Dermis blood vessel endothelial cell (primary cell): ENCODE measurements at regions not wholly inside any gene's neighbourhood (a gene's known extent, or its start where the extent isn't known, plus 50 kb on each side); places are given as distances from the start of the nearest gene placed in this dataset.

ENCODE experiments used
- DNase-seq: peaks from one replicate; pipeline ENCODE4 v3.0.0; 2010

GRCh38 chr4:28886934-28887333 is 1833.2 kb upstream of the PCDH7 start:
- no peak for DNase-seq

- no peak for DNase-seq
Observed at GRCh38 chr4:28890949-28891775, 1829.0 kb upstream of the PCDH7 start.

- DNase-seq = no peak
Observed at GRCh38 chr4:28913466-28913865, 1806.7 kb upstream of the PCDH7 start.

GRCh38 chr4:28916585-28916984 is 1803.6 kb upstream of the PCDH7 start:
- DNase-seq = no peak

- no peak for DNase-seq
Observed at GRCh38 chr4:28918871-28919270, 1801.3 kb upstream of the PCDH7 start.

GRCh38 chr4:28921886-28922285 is 1798.3 kb upstream of the PCDH7 start:
- no peak for DNase-seq

- no peak for DNase-seq
Observed at GRCh38 chr4:28926156-28926555, 1794.0 kb upstream of the PCDH7 start.

GRCh38 chr4:28942631-28943030 is 1777.5 kb upstream of the PCDH7 start:
- DNase-seq = no peak

- DNase-seq = no peak
Observed at GRCh38 chr4:28947374-28947773, 1772.8 kb upstream of the PCDH7 start.

GRCh38 chr4:28948501-28948900 is 1771.7 kb upstream of the PCDH7 start:
- DNase-seq = no peak

GRCh38 chr4:28966982-28967381 is 1753.2 kb upstream of the PCDH7 start:
- DNase-seq = no peak

GRCh38 chr4:28973587-28974350 is 1746.4 kb upstream of the PCDH7 start:
- no peak for DNase-seq

GRCh38 chr4:28976369-28976768 is 1743.8 kb upstream of the PCDH7 start:
- no peak for DNase-seq

GRCh38 chr4:29002151-29002550 is 1718.0 kb upstream of the PCDH7 start:
- DNase-seq = no peak

GRCh38 chr4:29005838-29006237 is 1714.3 kb upstream of the PCDH7 start:
- DNase-seq = no peak

GRCh38 chr4:29009908-29010307 is 1710.3 kb upstream of the PCDH7 start:
- DNase-seq = no peak

GRCh38 chr4:29013341-29013740 is 1706.8 kb upstream of the PCDH7 start:
- no peak for DNase-seq

GRCh38 chr4:29014555-29014954 is 1705.6 kb upstream of the PCDH7 start:
- no peak for DNase-seq

GRCh38 chr4:29033703-29034102 is 1686.5 kb upstream of the PCDH7 start:
- DNase-seq = no peak

GRCh38 chr4:29037501-29037900 is 1682.7 kb upstream of the PCDH7 start:
- DNase-seq = no peak

- DNase-seq = no peak
Observed at GRCh38 chr4:29043411-29043810, 1676.8 kb upstream of the PCDH7 start.

GRCh38 chr4:29046186-29046585 is 1674.0 kb upstream of the PCDH7 start:
- DNase-seq = no peak

- DNase-seq = no peak
Observed at GRCh38 chr4:29046781-29047180, 1673.4 kb upstream of the PCDH7 start.
